Skeletal muscle cell (primary cell): ENCODE measurements at regions not wholly inside any gene's neighbourhood (a gene's known extent, or its start where the extent isn't known, plus 50 kb on each side); places are given as distances from the start of the nearest gene placed in this dataset.

ENCODE experiments used
- DNase-seq: peaks from one replicate; pipeline ENCODE4 v3.0.0-alpha.2; 2010; ENCODE audit warnings: low read depth
- H3K4me3 ChIP-seq: 2 replicates; pipeline ENCODE4 v1.5.1; 2011; ENCODE audit warnings: low read depth, mild to moderate bottlenecking, control low read depth, low read length, moderate library complexity

DNA sequence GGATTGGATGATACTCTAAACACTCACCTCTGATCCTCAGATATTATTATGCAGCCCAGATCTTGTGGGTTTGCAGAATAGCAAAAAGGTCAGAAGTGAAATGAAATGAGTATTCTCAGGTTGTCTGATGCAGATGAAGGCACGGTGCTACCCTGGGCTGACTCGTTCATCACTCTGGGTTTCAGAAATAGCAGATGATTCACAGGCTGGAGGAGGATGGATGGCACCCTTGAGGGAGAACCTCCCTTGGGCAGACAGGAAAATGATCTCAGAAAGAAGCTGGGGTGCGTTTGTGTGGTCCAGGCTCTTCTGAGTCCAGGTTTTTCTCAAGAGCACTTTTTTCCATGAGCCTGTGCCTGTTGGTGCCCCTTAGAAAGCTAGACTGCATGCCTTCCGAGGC lies 515.8 kb upstream of the MKI67 start:
- DNase-seq = no peak
- H3K4me3 ChIP-seq = no peak overlapping the region

DNA sequence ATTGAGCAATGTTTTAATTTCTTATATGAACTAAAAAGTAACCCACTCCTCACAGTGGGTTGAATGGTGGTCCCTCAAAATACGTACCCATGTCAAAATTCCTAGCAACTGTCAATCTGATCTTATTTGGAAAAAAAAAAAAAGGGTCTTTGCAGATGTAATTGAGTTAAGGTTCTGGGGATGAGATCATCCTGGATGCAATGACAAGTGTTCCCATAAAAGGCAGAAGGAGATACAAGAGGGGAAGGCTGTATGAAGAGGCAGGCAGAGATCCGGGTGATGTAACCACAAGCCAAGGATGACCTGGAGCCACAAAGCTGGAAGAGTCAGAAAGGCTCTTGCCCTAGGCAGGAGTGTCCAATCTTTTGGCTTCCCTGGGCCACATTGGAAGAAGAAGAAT lies 516.3 kb upstream of the MKI67 start:
- H3K4me3 ChIP-seq = no peak overlapping the region
- no peak for DNase-seq

DNA sequence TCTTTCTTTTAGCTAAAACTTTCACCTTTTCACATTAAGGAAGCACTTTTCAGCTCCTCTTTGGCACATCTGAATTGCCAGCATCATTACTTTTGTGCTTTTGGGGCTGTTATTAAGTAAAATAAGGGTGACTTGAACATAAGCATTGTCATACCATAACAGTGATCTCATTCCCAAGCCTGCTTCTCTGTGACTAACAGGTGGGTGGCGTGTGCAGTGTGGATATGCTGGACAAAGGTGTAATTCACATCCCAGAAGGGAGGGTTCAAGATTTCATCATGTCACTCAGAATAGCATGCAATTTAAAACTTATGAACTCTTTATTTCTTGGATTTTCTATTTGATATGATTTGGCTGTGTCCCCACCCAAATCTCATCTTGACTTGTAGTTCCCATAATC lies 517.4 kb upstream of the MKI67 start:
- H3K4me3 ChIP-seq = no peak overlapping the region
- no peak for DNase-seq

DNA sequence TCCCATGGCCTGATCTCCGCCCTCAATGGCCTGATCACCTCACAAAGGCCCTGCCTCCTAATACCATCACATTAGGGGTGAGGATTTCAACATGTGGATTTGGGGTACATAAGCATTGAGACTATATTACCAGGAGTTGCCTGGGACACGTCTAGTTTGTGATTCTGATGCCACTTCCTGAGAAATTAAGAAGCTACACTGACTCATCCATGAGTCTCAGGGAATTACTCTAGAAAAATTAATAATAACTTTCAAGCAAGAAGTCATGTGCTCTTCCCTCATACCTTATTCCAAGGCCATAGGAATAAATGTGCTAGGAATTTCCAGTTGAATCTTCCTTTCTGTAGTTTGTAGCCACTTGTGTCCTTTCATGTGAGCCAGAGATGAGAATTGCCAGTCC lies 519.3 kb upstream of the MKI67 start:
- H3K4me3 ChIP-seq = no peak overlapping the region

DNA sequence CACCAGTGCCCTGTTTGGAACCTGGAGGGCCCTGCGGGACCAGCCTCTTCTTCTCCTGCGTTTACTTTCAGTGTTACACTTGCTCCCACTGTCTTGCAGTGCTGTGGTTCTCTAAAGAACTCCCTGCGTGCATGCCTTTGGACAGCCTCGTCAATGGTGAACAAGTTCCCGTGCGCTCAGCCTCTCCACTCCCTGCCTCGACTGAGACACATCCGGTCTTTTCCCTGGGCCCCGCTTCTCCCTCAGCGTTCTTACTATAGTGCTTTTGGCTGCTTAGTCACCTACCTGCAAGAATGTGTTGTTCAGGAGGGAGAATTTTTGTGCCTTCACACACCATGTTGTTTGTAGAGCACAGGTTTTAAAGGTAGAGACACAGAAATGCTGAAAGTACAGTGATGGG lies 520.7 kb upstream of the MKI67 start:
- DNase-seq = no peak

More for the DNA sequence above, 519.3 kb upstream of the MKI67 start:
- DNase-seq = no peak

DNA sequence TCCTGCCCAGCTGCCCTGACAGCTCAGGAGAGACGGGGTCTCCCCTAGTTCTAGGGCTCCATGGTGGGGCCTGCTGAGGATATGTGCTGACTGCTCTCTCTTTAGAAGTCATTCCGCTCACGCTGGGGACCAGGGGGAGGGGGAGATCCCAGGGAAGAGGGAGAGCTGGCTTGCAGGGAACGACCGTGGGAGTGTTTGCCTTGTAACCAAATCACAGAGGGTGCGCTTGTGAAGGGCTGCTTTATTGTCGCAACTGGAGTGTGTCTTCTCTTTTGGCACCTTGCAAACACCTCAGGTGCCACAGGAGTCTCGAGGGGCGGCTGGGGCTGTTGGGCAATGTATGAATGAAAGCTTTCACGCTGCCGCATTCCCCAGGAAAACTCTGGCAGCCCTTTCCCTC lies 531.3 kb upstream of the MKI67 start:
- H3K4me3 ChIP-seq = no peak overlapping the region
- no peak for DNase-seq

More for the DNA sequence above, 520.7 kb upstream of the MKI67 start:
- H3K4me3 ChIP-seq = no peak overlapping the region

DNA sequence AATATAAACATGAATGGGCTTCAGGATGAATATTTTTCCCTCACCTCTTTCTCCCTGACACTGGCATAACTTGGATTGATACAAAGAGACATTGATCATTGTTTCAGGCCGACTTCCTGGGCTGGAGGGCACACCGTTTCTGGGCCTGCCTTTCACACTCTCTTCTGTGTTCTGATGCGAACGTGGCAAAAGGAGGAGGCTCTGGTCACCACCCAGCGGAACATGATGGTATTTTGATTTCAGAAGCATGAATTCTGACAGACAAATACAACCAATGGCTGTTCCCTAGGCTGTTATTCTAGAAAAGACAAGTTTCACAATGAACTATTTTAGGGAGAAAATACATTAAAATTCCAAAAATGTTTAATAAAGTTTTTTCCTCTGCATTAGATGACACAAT lies 534.5 kb upstream of the MKI67 start:
- DNase-seq = no peak
- H3K4me3 ChIP-seq = no peak overlapping the region

DNA sequence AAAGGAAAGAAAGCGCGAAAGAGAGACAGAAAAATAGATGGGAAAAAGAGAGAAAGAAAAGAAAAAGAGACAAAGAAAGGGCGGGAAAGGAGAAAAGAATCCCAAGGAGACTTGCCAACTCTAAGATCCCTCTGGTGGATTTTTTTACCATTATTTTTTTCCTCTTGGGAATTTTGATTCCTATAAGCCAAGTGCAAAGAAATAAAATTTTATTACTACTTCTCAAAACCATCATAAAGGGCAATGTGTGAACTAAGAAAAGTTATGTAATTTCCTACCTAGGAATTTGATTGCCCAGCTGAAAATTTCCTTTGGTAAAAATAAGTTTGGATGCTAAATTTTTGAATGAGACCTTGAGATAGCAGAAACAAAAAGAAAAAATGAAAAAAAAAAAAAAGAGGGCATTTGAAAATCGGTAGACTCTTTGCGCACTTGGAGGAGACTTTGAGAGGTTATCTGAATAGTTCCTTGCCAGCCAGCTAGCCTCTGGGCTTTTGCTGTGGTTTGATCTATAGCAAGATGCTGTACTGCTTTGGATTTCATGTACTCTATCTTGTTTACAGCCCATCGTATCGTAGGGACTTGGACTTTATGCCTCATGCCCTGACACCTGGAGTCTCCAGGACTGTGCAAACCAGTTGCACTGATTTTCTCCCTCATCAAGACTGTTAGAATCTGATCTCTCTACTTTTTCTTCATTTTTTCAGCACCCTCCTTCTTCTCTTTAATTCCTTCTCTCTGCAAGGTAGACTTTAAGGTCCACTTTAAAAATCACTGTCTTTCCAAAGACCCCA lies 535.4 kb upstream of the MKI67 start:
- no peak for DNase-seq
- H3K4me3 ChIP-seq = no peak overlapping the region

DNA sequence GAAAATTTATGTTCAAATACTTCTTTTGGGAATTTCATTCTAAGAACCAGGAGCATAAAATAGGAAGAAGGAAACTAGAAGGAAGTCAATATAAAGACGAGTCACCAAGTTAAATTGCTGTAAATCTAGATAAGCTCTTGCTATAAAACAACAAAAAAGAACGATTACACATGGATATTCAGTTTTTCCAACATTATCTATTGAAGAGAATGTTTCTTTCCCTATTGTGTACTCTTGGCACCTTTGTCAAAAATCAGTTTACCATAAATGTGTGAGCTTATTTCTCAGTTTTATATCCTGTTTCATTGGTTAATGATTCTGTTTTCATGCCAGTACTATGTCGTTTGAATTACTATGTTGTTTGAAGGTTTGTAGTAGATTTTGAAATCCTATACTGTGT lies 536.3 kb upstream of the MKI67 start:
- no peak for DNase-seq
- H3K4me3 ChIP-seq = no peak overlapping the region

DNA sequence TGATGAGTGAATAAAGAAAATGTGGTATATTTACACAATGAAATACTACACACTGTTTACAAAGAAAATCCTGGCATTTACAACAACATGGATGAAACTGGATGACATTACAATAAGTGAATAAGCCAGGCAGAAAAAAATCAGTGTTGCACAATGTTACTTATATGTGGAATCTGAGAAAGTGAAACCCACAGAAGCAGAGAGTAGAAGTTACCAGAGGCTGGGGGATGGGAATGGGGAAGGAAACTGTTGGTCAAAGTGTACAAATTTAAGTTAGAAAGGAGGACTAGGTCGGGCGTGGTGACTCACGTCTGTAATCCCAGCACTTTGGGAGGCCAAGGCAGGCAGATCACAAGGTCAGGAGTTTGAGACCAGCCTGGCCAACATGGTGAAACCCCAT lies 538.5 kb upstream of the MKI67 start:
- peak; percentile 8 for DNase-seq
- H3K4me3 ChIP-seq = no peak overlapping the region

DNA sequence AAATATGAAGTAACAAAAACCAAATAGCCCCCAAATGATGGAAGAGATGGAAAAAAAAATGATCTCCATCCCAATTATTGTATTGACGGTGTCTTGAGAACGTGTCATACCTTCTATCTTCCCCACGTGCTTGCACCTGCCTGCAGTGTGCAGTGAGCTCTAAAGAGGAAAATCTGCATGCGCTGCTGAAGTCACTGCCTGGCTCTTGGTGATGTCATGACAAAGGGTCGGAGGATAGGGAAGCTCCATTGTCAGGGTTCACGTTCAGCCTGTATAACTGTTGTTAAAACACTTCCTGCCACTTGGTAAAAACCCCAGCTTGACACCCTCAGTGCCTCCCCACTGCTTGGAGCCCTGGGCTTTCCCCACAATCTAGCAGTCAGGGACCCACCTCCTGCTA lies 549.2 kb upstream of the MKI67 start:
- DNase-seq = no peak
- no peak overlapping the region for H3K4me3 ChIP-seq

DNA sequence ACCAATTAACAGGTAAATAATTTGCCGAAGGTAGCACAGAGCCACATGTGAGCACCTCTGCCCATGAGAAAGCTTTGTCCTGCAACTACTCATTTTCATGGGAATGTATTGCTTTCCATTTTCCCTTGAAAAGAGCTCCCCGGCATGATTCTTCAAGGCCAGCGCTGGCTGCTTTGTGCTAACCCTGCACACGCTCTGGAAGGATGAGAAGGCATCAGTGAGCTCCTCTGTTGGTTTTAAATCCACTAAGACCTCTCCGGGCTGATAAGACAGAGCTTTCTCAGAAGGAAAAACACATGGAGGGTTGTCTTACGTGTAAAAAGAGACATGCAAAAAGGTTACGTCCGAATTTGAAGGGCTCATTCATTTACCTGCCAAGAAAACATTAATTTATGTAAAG lies 553.9 kb upstream of the MKI67 start:
- no peak overlapping the region for H3K4me3 ChIP-seq
- no peak for DNase-seq

DNA sequence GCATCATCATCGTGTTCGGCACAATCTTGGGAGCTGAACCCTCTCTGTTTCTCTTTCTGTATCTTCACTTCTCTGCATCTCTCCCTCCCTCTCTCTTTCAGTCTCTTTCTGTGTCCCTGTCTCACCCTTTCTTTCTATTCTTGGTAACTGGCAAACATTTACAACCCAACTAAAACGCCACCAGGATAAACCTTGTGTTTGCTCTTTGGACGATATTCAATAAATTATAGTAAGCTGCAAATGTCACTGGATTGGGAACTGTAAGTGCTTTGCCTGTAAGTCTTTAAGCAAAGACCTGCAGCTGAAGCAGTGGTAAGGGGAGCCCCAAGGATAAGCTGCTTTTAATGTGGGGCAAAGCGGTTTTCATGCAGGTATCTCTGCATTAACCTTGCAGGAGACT lies 558.0 kb upstream of the MKI67 start:
- DNase-seq = no peak
- H3K4me3 ChIP-seq = no peak overlapping the region

DNA sequence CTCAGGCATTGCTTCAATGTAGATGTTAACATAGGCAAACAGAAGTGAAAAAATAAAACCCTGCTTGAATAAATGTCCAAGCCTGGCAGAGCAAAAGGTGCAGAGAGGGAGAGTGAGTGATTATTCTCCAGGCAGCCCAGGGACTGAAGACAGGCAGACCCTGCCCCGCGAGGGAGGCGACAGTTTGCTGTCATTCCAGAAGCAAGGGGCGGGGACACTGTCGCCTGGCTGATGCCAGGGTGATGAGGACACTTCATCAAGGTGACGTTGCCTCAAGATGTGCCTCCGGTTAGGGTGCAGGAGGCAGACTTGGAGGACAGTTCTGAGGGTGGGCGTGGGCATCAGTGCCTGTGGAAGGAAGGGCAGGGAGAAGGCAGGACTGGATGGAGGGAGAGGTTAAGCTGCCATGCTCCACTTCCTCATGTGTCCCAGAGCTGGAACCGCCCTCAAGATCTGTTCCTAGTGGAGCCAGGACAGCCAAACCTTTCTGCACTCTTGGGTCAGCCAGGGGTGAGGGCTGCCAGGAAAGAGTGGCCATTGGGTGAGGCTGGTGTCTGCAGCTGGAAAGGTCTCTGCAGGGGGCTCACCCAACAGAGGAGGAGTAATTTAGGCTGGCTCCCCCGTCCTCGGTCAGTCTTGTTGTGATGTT lies 560.5 kb upstream of the MKI67 start:
- H3K4me3 ChIP-seq = no peak overlapping the region
- DNase-seq = no peak

DNA sequence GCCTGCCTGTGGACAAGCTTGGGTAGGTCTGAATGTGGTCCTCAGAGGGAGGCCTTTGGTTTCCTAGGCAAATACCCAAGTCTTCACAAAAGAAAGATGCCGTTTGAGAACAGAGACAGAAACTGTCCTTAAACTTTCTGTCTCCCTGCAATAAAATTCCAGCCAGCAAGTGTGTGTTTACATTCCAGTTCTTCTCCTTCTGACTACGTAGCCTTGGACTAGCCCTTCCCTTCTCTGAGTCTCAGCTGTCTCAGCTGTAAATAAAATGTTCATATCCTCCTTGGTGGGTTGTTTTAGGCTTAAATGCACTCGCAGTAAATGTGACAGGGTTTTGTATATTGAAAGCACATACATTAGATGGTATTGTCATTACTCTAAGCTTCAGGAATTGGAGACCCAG lies 561.2 kb upstream of the MKI67 start:
- no peak for DNase-seq
- H3K4me3 ChIP-seq = no peak overlapping the region

DNA sequence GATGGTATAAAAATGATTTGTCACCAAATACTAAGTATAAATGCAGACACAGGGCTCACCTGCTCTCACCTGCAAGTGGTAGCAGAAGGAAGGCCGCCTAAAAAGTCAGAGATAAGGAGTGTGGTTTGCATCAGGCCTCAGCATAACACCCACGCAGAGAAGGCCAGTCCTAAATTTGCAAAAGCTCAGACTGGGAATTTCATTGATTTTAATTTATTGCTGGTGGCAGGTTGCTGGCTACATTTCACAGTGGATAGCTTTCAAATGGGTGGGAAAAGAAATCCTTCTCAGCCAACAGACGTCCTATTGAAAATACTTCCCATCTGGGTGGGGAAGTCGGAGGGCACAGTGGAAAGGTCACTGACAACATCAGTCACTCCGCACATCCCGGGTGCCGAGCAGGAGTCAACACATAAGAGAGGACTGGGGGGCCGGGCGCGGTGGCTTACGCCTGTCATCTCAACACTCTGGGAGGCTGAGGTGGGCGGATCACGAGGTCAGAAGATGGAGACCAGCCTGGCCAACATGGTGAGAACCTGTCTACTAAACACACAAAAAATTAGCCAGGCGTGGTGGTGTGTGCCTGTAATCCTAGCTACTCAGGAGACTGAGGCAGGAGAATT lies 561.8 kb upstream of the MKI67 start:
- DNase-seq = no peak
- H3K4me3 ChIP-seq = no peak overlapping the region

DNA sequence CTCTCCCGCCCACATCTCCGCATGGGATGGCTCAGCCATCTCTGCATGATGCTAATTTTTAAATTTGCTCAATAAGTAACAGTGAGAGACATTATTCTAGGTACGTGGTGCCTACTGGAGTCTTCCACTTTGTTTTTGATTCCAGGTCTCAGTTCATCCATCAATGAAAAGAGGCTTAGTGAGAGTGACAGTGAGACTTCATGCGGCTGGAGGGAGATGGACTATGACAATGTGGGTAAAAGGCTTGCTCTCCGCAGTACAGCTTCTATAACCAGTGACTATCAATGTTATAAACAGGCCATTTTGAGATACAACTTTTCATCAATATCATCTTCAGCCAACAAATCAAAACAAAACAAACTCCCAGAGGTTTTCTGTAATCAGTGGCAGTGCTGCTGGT lies 563.4 kb upstream of the MKI67 start:
- DNase-seq = no peak
- no peak overlapping the region for H3K4me3 ChIP-seq

DNA sequence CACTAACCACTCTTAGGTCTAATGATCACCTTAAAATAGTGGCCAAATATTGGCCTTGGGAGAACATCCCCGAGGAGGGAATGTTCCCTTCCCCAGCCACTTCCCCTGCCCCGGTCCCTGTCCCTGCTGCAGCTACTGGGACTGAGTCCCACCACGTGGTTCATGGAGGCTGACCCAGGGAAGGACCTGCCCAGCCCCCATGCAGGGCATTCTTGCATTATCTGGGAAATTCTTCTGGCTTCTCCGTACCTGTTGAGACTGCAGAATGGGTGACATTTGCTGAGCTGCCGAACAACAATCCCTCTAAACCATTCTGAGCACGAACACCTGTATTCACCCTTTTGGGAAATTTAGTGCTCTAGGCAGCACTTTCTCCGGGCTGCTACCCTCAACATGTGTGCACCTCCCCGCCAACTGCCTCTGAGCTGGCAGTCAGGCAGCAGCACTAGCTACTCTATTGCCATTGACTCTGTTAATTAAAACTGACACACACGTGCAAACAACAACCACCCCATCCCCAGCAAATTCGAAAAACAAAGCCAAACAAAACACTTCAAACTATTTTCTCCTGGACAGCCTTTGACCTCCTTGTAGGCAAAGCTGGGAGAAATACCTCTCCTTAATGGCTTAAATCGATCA lies 567.4 kb upstream of the MKI67 start:
- no peak for DNase-seq
- H3K4me3 ChIP-seq = no peak overlapping the region

DNA sequence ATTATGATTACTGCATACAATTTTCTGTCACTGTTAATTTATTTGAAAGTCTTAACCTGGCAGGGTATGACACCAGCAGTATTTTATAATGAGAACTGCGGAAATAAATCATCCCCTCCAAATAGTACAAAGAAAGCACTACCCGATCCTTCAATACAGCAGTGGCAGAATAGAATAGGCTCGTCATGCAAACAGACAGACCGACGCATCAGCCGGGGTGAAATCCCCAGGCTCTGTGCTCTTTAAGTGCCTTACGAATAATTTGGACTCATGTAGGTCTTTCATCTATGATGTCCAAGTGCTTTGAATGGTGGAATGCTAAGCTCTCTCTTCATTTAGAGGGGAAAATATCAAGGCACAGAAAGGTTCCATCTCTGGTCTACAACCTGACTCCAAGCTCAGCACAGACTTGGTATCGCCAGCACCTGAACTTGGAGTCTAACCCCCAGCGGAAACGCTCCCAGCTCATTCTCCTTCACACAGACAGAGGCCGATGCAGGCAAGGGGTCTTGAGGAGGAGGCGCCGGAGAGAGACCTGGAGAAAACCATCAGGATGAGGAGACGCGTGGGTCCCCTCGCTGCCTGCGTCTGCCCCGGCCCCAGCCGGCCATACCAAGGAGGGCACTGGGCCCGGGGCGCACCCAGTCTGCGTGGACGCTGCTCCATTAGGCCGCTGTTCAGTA lies 568.1 kb upstream of the MKI67 start:
- DNase-seq = no peak
- no peak overlapping the region for H3K4me3 ChIP-seq
